AG10803 (cell line): ENCODE measurements at regions not wholly inside any gene's neighbourhood (a gene's known extent, or its start where the extent isn't known, plus 50 kb on each side); places are given as distances from the start of the nearest gene placed in this dataset.

Source experiments
- DNase-seq: peaks from one replicate; pipeline ENCODE4 v3.0.0; 2010; ENCODE audit warnings: low read depth
- H3K4me3 ChIP-seq: 2 replicates; pipeline ENCODE4 v1.5.1; 2011; ENCODE audit warnings: mild to moderate bottlenecking, low read length, control low read depth
- TF ChIP-seq, protein P1 (sequence below): conservative IDR thresholded peaks from 2 replicates; pipeline ENCODE4 v1.5.1; 2011; ENCODE audit warnings: mild to moderate bottlenecking, low read length, control low read depth, inconsistent platforms

DNA sequence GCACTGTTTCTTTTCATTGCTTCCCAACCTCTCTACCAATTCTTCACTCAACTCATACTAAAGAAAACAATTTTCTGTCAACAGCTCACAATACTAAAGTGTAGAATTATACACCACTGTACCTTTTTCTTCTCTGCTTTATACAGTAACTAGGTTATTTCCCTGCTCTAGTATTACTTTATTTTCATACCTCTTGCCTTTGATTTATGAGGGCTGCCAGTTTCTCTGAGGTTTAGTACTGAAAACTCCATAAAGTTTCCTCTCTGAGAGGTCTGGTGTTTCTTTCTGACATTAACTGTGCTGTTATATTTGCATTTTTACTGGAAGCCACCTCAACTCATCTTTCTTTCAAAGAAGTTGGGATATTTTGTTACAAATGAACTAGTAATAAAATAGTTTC lies 63.0 kb upstream of the GRIP1 start:
- no peak for DNase-seq
- TF ChIP-seq, protein P1, sequence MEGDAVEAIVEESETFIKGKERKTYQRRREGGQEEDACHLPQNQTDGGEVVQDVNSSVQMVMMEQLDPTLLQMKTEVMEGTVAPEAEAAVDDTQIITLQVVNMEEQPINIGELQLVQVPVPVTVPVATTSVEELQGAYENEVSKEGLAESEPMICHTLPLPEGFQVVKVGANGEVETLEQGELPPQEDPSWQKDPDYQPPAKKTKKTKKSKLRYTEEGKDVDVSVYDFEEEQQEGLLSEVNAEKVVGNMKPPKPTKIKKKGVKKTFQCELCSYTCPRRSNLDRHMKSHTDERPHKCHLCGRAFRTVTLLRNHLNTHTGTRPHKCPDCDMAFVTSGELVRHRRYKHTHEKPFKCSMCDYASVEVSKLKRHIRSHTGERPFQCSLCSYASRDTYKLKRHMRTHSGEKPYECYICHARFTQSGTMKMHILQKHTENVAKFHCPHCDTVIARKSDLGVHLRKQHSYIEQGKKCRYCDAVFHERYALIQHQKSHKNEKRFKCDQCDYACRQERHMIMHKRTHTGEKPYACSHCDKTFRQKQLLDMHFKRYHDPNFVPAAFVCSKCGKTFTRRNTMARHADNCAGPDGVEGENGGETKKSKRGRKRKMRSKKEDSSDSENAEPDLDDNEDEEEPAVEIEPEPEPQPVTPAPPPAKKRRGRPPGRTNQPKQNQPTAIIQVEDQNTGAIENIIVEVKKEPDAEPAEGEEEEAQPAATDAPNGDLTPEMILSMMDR: no peak

GRCh38 chr12:66742508-66743367 lies 63.9 kb upstream of the GRIP1 start:
- no peak for DNase-seq
- TF ChIP-seq, protein P1: no peak
- no peak overlapping the region for H3K4me3 ChIP-seq

More for the DNA sequence above, 63.0 kb upstream of the GRIP1 start:
- no peak overlapping the region for H3K4me3 ChIP-seq

DNA sequence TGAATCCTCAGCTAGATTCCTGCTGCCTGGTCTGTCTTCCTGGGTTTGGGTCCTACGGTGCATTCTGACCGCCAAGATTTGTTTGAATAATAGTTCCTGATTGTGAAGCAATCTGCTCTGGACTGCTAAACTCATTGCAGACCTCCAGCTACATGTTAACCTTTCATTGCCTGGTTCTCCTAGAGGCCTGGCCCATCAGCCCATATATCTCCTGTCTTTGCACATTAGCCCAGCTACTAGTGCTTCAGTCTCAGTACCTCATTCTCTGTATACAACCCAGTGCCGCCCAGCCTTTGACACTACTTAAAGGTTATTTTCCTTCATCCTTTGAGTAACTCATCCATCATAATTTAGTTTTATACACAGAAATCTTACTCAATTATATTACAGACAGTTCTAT lies 65.6 kb upstream of the GRIP1 start:
- H3K4me3 ChIP-seq: no peak overlapping the region
- TF ChIP-seq, protein P1: no peak
- no peak for DNase-seq

GRCh38 chr12:66744956-66745383 lies 66.1 kb upstream of the GRIP1 start:
- TF ChIP-seq, protein P1: no peak
- no peak for DNase-seq

GRCh38 chr12:66746489-66747201 lies 67.8 kb upstream of the GRIP1 start:
- TF ChIP-seq, protein P1: no peak
- no peak for DNase-seq
- H3K4me3 ChIP-seq: no peak overlapping the region

More at GRCh38 chr12:66744956-66745383, 66.1 kb upstream of the GRIP1 start:
- no peak overlapping the region for H3K4me3 ChIP-seq

DNA sequence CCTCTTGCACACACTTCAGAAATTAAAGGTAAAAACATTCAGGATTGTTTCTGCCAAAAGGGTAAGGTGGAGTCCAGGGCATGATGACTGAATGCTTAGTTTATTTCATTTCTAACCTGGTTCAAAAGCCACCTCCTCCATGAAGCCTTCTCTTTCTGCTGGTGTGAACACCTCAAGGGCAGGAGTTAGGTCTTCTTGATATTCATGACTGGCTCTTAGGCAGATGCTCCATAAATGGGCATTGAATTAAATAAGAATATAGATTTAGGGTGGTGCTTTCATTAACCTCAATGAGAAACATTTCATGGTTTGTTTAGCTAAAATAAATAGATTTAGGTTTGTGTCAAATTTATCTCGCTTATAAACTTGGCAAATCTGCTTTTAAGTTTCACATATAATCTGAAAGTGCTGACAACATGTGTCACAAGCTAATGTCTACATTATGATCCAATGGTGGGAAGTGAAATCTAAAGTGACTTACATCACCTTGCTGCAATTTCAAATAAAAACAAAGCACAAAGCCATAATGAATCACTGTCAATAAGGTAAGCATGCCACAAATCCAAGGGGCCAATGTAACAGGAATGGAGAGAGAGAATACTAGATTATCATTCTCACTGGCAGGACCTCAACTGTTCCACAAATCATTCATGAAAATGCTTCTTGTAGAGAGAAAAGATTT lies 72.7 kb upstream of the GRIP1 start:
- TF ChIP-seq, protein P1: no peak
- no peak overlapping the region for H3K4me3 ChIP-seq
- no peak for DNase-seq
